Endodermal cell (in vitro differentiated cells): ENCODE measurements at regions not wholly inside any gene's neighbourhood (a gene's known extent, or its start where the extent isn't known, plus 50 kb on each side); places are given as distances from the start of the nearest gene placed in this dataset.

Experiments used
- DNase-seq: peaks from one replicate; pipeline ENCODE4 v3.0.0-alpha.2; 2017
- H3K27ac ChIP-seq: 2 replicates; pipeline ENCODE4 v1.5.1; 2013; ENCODE audit warnings: mild to moderate bottlenecking, low read depth, low read length, moderate library complexity
- H3K27me3 ChIP-seq: 2 replicates; pipeline ENCODE4 v1.6.1; 2013; ENCODE audit warnings: mild to moderate bottlenecking, low read length, moderate library complexity; ENCODE audit not compliant: insufficient read depth, control insufficient read depth, poor library complexity, severe bottlenecking
- H3K36me3 ChIP-seq: 2 replicates; pipeline ENCODE4 v1.7.0; 2013; ENCODE audit warnings: mild to moderate bottlenecking, low read length, moderate library complexity; ENCODE audit not compliant: control insufficient read depth, insufficient read depth
- H3K4me1 ChIP-seq: one replicate; pipeline ENCODE4 v1.7.0; 2013; ENCODE audit warnings: low read length; ENCODE audit not compliant: control insufficient read depth, insufficient read depth
- H3K4me3 ChIP-seq: 2 replicates; pipeline ENCODE4 v1.5.1; 2013; ENCODE audit warnings: mild to moderate bottlenecking, low read length, moderate library complexity
- H3K9ac ChIP-seq: 2 replicates; pipeline ENCODE4 v1.6.1; 2013; ENCODE audit warnings: mild to moderate bottlenecking, low read length, moderate library complexity; ENCODE audit not compliant: poor library complexity, severe bottlenecking; ENCODE audit errors: extremely low read depth
- H3K9me3 ChIP-seq: 2 replicates; pipeline ENCODE4 v1.6.1; 2013; ENCODE audit warnings: mild to moderate bottlenecking, low read length, moderate library complexity; ENCODE audit not compliant: control insufficient read depth
- H3K27ac Mint-ChIP-seq: 2 replicates; pipeline ENCODE4 v1.8.0; 2020; ENCODE audit warnings: mixed read lengths
- H3K27me3 Mint-ChIP-seq: 2 replicates; pipeline ENCODE4 v1.8.0; 2021; ENCODE audit warnings: mild to moderate bottlenecking, mixed read lengths; ENCODE audit not compliant: insufficient read depth
- H3K36me3 Mint-ChIP-seq: 2 replicates; pipeline ENCODE4 v1.8.0; 2020; ENCODE audit warnings: low read depth, mixed read lengths
- H3K4me1 Mint-ChIP-seq: 2 replicates; pipeline ENCODE4 v1.8.0; 2020; ENCODE audit warnings: mixed read lengths
- H3K4me3 Mint-ChIP-seq: 2 replicates; pipeline ENCODE4 v1.8.0; 2020; ENCODE audit warnings: mild to moderate bottlenecking, moderate library complexity, mixed read lengths
- H3K9me3 Mint-ChIP-seq: 2 replicates; pipeline ENCODE4 v1.8.0; 2020; ENCODE audit warnings: mild to moderate bottlenecking, mixed read lengths
- CTCF ChIP-seq: fragments of 200-600 bp; sonication (generic); conservative IDR thresholded peaks from 2 replicates; pipeline ENCODE4 v1.5.0; 2021; ENCODE audit warnings: antibody characterized with exemption, mild to moderate bottlenecking
- WGBS, 2 experiments: methylation state at CpG; one replicate each; pipeline versions ENCODE4 v1.1.5 to v1.1.7; 2013; ENCODE audit warnings: missing lambda C conversion rate in 2 of 2, mixed read lengths in 1 of 2; ENCODE audit not compliant: insufficient coverage in 1 of 2, insufficient read length in 1 of 2; 5-methylcytosine and 5-hydroxymethylcytosine counted together

- Histone ChIP-seq H3K27ac (no peak overlapping the region), H3K9ac (no peak overlapping the region), H3K9me3 (no peaks in the 10 kb centered on the region), H3K27me3 (no peaks in the 10 kb centered on the region), H3K4me1 (no peaks in the 10 kb centered on the region), H3K4me3 (no peak overlapping the region), H3K36me3 (no peaks in the 10 kb centered on the region)
- no peaks in the 10 kb centered on the region for H3K36me3 Mint-ChIP-seq
- no peak overlapping the region for H3K27ac Mint-ChIP-seq
- H3K9me3 Mint-ChIP-seq: no peaks in the 10 kb centered on the region
- DNase-seq: no peak
- TF ChIP-seq CTCF: no peak
- WGBS, 2 experiments: 86 to 96% methylated on average over 1 to 2 of the region's 2 CpGs
- no peaks in the 10 kb centered on the region for H3K4me1 Mint-ChIP-seq
- no peaks in the 10 kb centered on the region for H3K27me3 Mint-ChIP-seq
- H3K4me3 Mint-ChIP-seq: no peak overlapping the region
Observed at GRCh38 chr15:38899300-38899699, 334.7 kb upstream of the RASGRP1 start.

- H3K36me3 ChIP-seq: no peaks in the 10 kb centered on the region
- H3K36me3 Mint-ChIP-seq: no peaks in the 10 kb centered on the region
- no peaks in the 10 kb centered on the region for H3K27me3 Mint-ChIP-seq
- H3K27ac ChIP-seq: no peak overlapping the region
- no peaks in the 10 kb centered on the region for H3K4me1 Mint-ChIP-seq
- WGBS, 2 experiments: 94% methylated on average over 4 of the region's 4 CpGs; no CpG with 5 or more reads in 1 of the 2 experiments
- H3K27ac Mint-ChIP-seq: no peak overlapping the region
- DNase-seq: no peak
- no peak for TF ChIP-seq CTCF
- no peaks in the 10 kb centered on the region for H3K9me3 ChIP-seq
- H3K9ac ChIP-seq: no peak overlapping the region
- no peak overlapping the region for H3K4me3 Mint-ChIP-seq
- H3K27me3 ChIP-seq: no peaks in the 10 kb centered on the region
- no peak overlapping the region for H3K4me3 ChIP-seq
- no peaks in the 10 kb centered on the region for H3K9me3 Mint-ChIP-seq
- H3K4me1 ChIP-seq: no peaks in the 10 kb centered on the region
Observed at GRCh38 chr15:38904298-38904697, 339.7 kb upstream of the RASGRP1 start.

GRCh38 chr15:38905632-38906031 lies 341.0 kb upstream of the RASGRP1 start:
- TF ChIP-seq CTCF: no peak
- no peaks in the 10 kb centered on the region for H3K36me3 ChIP-seq
- H3K27me3 ChIP-seq: no peaks in the 10 kb centered on the region
- H3K36me3 Mint-ChIP-seq: no peaks in the 10 kb centered on the region
- no peaks in the 10 kb centered on the region for H3K9me3 ChIP-seq
- no peak overlapping the region for H3K27ac ChIP-seq
- DNase-seq: no peak
- H3K4me1 Mint-ChIP-seq: no peaks in the 10 kb centered on the region
- H3K4me1 ChIP-seq: no peaks in the 10 kb centered on the region
- H3K27ac Mint-ChIP-seq: no peak overlapping the region
- H3K9me3 Mint-ChIP-seq: no peaks in the 10 kb centered on the region
- 75 to 100% methylated on average over 1 of the region's 1 CpG for WGBS, 2 experiments
- no peak overlapping the region for H3K4me3 Mint-ChIP-seq
- H3K4me3 ChIP-seq: no peak overlapping the region
- H3K9ac ChIP-seq: no peak overlapping the region
- no peaks in the 10 kb centered on the region for H3K27me3 Mint-ChIP-seq
